GM10248 (cell line): ENCODE measurements at regions not wholly inside any gene's neighbourhood (a gene's known extent, or its start where the extent isn't known, plus 50 kb on each side); places are given as distances from the start of the nearest gene placed in this dataset.

Source experiments
- CTCF ChIA-PET: fragments of 300-600 bp; sonication (Branson Sonifier 250); formaldehyde crosslinking; extraction: SDS; loops from one replicate; lab custom pipeline; 2021; ENCODE audit warnings: antibody characterized with exemption; lab: Yijun Ruan, JAX
- POLR2A ChIA-PET: fragments of 350-650 bp; sonication (Branson Sonifier 250); formaldehyde crosslinking; extraction: SDS; loops from one replicate; lab custom pipeline; 2020; ENCODE audit warnings: antibody characterized with exemption; lab: Yijun Ruan, JAX
- DNase-seq: peaks from one replicate; pipeline ENCODE4 v3.0.0; 2012; ENCODE audit errors: extremely low spot score
- TF ChIP-seq, protein P1 (sequence below): IDR thresholded peaks from 2 replicates; pipeline ENCODE4 v1.5.1; 2012; ENCODE audit warnings: mild to moderate bottlenecking, low read depth; ENCODE audit errors: extremely low read depth, missing control alignments, control extremely low read depth

DNA sequence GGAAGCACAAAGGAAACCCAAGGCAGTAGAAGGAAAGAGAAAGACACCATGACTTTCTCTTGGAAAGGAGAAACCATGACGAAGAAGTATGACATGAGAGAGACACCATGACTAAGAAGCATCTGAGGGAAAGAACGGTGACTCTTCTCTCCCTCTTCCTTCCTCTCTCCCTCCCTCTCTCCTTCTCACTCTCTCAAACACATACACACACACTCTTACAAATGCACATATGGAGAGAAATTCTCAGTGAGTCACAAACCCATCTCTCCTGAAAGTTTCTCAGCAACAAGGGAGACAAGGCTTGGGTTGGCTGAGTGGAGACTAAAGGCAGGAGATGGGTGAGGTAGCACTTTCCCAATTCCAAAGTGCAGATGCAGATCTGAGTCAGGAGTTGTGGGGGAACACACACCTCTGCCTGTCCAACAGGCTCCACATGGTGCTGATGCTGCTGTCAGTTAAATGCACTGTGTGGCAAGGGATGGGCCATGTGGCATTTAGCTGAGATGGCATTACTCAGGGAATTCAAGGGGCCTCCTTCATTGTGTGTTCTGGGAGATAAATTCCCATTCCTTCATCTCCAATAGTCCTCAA, 336.7 kb upstream of the C16orf82 start:
- POLR2A ChIA-PET: no interaction called here
- TF ChIP-seq, protein P1, sequence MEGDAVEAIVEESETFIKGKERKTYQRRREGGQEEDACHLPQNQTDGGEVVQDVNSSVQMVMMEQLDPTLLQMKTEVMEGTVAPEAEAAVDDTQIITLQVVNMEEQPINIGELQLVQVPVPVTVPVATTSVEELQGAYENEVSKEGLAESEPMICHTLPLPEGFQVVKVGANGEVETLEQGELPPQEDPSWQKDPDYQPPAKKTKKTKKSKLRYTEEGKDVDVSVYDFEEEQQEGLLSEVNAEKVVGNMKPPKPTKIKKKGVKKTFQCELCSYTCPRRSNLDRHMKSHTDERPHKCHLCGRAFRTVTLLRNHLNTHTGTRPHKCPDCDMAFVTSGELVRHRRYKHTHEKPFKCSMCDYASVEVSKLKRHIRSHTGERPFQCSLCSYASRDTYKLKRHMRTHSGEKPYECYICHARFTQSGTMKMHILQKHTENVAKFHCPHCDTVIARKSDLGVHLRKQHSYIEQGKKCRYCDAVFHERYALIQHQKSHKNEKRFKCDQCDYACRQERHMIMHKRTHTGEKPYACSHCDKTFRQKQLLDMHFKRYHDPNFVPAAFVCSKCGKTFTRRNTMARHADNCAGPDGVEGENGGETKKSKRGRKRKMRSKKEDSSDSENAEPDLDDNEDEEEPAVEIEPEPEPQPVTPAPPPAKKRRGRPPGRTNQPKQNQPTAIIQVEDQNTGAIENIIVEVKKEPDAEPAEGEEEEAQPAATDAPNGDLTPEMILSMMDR: no peak
- CTCF ChIA-PET: interaction anchor here (1.9 kb wide), 1 partner anchor 13 kb away, joined by 7 read pairs; no protein-coding TSS in a partner anchor

DNA sequence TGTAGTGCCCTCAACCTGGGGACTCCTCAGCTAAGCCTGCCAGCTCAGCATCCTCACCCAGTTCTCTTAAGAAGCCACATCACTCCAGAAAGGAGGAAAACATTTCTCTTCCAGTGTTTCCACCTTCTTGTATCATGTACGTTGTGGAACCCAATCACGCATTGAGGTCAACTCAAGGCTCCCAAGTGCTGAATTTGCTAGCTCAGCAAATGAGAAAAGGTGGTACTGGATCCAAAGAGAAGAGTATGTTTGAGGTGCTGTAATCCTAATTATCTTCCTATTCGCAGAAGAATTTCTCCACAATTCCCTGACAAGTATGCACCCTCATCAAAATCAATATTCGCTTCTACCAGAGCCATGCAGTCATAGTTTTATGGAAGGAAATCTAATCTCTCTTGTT, 335.0 kb upstream of the C16orf82 start:
- POLR2A ChIA-PET: no interaction called here
- DNase-seq: no peak
- CTCF ChIA-PET: interaction anchor here (1.9 kb wide), 1 partner anchor 14 kb away, joined by 7 read pairs; no protein-coding TSS in a partner anchor
- TF ChIP-seq, protein P1: no peak

More for the DNA sequence above, 336.7 kb upstream of the C16orf82 start:
- DNase-seq: no peak

DNA sequence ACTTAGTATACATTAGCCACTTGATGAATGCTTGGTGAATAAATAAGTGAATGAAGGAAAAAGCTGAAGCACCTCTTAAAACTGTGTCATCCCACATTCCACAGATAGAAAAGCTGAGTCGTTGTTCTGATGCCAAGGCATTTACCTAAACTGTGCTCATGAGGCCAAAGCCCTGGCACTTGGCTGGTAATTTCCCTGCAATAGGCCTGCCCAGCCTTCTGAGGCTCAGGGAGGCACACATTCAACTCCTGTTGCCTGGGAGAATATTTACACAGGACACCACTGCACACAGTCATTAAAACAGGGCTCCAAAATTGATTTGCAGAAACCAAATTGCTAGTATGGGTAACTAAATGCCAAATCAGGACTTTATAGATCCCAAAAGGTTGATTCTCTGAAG, 333.0 kb upstream of the C16orf82 start:
- POLR2A ChIA-PET: no interaction called here
- CTCF ChIA-PET: no interaction called here
- no peak for DNase-seq
- TF ChIP-seq, protein P1: no peak

DNA sequence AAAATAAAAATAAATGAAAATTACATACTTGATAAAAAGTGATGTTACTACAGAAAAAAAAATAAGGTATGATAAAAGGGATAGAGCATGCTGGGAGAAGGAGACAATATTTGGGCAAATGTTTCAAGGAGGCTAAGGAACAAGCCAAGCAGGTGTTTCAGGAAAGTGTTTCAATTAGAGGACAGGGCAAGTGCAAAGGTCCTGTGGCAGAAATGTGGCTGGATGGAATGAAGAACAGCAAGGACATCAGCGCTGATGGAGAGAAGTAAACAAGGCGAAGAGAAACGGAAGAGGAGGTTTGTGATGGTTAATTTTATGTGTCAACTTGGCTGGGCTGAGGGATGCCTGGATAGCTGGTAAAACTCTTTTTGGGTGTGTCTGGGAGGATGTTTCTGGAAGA, 331.2 kb upstream of the C16orf82 start:
- CTCF ChIA-PET: no interaction called here
- TF ChIP-seq, protein P1: no peak
- POLR2A ChIA-PET: no interaction called here
- no peak for DNase-seq

DNA sequence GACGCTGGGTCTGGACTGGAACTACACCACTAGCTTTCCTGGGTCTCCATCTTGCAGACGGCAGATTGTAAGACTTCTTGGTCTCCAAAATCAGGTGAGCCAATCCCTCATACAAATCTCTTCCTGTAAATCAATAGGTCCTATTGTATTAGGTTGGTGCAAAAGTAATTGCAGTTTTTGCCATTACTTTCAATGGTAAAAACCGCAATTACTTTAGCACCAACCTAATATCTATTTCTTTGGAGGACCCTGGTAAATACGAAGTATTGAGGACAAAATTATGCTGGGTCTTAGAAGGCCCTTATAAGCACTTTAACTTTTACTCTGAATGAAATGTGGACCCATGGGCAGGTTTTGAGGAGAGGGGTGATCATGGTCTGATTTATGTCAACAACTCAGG, 330.6 kb upstream of the C16orf82 start:
- ChIA-PET POLR2A (no interaction called here), CTCF (no interaction called here)
- TF ChIP-seq, protein P1: no peak
- no peak for DNase-seq

DNA sequence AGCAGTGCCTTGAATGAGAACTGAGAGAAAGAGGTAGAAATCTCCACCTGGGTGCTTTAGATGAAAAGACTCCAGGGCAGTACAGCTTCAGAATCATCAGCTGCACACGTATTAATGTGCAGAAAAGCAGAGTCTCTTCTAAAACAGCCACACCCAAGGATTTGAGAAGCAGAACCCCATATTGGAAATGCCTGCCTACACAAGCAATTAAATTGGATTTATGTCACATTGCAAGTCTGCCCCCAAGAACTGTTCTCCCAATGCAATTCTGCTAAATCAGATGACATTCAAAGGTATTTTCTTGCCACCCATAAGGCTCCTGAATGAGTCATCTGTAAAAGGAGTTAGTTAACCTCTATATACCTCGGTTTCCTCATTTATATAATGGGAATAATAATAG, 326.0 kb upstream of the C16orf82 start:
- DNase-seq: no peak
- ChIA-PET CTCF (no interaction called here), POLR2A (no interaction called here)
- TF ChIP-seq, protein P1: no peak

DNA sequence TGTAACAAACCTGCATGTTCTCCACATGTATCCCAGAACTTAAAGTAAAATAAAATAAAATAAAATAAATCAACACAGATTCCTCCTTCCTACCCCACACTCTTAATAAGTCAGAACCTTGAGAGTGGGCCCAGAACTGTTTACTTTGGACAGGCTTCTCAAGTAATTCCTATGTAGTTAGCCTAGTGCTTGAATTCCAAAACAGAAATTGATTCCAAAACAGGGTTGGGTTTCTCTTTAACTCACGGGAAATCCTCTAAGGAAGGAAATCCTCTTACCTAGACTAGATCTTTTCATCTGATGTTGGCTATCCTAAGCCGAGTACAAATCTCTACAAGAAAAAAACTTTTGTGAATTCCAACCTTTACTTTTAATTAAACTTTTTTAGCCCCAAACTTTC, 324.7 kb upstream of the C16orf82 start:
- ChIA-PET POLR2A (no interaction called here), CTCF (no interaction called here)

More for the DNA sequence above, 324.7 kb upstream of the C16orf82 start:
- TF ChIP-seq, protein P1: no peak
- DNase-seq: no peak
